HL-60/S4 treated with retinoic acid at 250 ng/mL for 4 days and 3 days (cell line): ENCODE measurements at regions not wholly inside any gene's neighbourhood (a gene's known extent, or its start where the extent isn't known, plus 50 kb on each side); places are given as distances from the start of the nearest gene placed in this dataset.
"Not testable (repeated sequence)": the region's sequence is repeated elsewhere in the genome, so short reads cannot be mapped to it uniquely, and the experiment has no call there.

ENCODE experiments used
- in situ Hi-C: fragments of 300-500 bp; cut with MboI; formaldehyde crosslinking; loops from 2 replicates; pipeline ENCODE4 v1.7.0; 2022; ENCODE audit warnings: low sequenced_read_pairs

GRCh38 chr2:39932198-39932597 lies 153.1 kb upstream of the THUMPD2 start:
- in situ Hi-C loops: no loop called here

DNA sequence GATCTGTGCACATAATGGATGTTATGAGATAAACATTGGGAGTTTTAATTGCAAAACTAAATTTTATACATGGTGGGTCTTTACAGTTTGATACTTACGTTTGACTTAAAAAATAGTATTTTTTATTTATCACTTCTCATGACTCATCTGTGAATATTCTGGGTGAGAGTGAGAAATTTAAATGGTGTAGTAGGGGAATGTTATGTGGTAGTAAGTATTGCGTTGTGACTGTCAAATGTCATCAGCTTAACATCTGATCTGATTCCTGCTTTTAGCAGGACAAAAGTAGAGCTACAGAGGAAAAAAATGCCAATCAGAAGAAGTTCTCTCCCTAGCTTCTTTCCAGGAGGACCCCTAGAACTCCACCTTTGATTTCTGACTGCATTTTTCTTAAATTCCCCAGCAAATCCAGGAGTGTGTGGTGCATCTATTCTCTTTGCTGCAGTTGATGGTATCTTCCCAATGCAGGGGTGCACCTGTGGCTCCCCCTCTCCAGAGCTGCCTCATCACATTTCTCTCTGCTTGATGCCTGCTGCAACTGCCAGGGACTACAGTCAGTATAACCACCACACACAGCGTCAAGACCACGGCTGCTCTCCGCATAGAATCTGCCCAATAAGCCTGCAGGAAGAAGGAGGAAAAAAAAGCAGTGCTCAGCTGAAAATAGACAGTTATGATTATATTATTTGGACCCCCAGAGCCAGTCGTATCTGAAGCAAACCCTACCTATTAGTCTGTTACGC lies 151.3 kb upstream of the THUMPD2 start:
- in situ Hi-C loops: no loop called here

DNA sequence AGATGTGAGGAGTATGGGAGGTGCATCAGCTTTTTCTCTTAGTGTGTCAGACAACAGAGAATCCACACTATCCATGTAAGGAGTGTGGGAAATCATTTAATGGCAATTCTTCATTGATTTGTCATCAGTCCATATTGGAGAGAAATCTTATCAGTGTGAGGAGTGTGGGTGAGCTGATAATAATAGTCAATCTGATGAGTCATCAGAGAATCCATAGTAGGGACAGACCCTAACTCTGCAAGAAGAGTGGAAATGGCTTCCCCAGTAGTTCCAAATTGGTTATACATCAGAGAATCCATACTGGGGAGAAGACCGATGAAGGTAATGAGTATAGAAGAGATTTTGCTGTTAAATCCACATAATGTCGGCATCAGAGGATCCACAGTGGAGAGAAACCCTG lies 150.5 kb upstream of the THUMPD2 start:
- in situ Hi-C loops: no loop called here

DNA sequence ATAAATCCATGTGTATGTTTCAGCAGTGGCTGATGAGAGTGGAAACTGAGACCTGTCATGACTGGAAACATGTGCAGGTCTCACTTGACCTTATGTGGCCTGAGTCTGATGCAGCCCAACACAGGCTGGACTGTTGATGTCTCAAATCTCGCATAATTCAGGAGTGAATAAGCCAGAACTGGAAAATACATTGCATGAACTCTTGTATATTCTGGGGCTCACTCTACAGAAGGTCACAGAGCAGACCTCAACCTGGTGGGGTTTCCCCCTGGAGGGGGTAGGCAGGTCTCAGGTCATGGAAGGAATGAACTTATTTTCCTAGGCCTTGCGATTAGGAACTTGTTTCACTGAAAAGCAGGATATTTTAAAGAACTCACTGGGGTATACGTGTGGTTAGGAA lies 146.3 kb upstream of the THUMPD2 start:
- in situ Hi-C loops: no loop called here

DNA sequence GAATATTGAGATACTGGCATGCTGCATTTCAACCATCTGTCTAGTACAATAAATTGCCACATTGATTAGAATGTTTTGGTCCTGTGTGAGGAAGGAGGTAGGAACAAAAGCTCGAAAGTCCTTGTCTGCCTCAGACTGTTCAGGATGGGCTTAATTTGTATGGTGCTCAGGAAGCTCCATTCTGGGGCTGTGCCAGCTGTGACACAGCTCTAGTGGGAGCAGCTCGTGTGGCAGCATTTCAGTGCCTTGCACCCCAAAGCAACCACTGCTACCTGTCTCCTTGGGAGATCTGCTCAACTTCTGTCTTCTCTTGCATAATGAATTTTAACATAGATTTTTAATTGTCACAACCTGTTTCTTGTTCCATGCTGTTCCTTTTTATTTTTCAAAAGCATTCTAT lies 144.4 kb upstream of the THUMPD2 start:
- in situ Hi-C loops: loop anchor here (25.0 kb wide), 2 partner anchors 639 to 839 kb away; no protein-coding TSS in a partner anchor

DNA sequence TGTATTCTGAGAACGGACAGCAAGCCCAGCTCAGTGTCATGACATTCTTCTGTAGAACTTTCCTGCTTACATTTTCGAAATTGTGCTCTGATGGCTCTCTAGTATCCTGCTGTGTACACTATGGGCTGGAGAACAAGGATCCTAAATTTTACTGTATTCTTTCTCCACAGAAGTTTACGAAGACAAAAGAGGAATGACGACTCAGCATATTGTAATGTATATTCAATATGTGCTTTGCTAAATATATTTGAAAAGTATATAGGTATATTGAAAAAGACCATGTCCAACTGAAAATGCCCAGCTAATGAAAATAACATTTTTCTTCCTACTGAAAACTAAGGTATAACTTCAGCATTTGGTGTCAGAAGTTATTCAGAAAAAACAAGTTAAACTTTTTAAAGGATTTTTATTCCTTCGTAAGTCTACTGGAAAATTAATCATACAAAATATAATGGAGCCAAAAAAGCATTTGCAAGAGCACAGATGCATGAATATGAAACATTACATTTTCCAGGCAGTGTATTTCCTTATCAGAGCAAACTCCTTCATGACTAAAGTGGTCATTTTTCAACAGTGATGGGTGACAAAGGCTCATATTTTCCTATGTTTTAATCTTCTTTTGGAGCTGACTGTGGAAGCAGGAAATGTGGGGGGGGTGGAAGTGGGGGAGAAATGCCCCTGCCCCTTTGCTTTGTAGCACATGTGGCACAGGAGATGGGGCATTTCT lies 143.8 kb upstream of the THUMPD2 start:
- in situ Hi-C loops: loop anchor here (25.0 kb wide), 2 partner anchors 639 to 839 kb away; no protein-coding TSS in a partner anchor

DNA sequence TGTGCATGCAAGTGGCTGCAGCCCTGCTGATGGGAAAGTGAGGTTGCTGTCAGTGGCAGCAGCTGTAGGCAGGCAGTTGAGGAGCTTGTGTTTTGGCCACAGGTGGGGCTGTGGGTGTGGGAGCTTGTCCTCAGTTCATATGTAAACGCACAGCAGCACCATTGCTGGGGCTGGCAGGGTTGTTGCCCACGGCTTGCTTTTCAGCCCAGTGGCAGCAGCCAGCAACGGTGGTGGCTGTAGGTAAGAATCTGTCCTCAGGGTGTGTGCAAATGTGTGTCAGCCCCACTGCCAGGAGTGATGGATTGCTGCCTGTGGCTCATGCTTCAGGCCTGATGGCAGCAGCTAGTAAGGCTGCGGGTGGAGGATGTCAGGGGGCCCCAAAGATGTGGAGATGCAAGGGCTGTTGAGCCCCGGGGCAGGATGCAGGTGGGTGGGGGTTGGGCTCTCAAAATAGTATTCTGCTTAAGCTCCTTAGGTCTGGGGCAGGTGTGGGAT lies 141.3 kb upstream of the THUMPD2 start:
- in situ Hi-C loops: loop anchor here (25.0 kb wide), 2 partner anchors 642 to 842 kb away; no protein-coding TSS in a partner anchor

DNA sequence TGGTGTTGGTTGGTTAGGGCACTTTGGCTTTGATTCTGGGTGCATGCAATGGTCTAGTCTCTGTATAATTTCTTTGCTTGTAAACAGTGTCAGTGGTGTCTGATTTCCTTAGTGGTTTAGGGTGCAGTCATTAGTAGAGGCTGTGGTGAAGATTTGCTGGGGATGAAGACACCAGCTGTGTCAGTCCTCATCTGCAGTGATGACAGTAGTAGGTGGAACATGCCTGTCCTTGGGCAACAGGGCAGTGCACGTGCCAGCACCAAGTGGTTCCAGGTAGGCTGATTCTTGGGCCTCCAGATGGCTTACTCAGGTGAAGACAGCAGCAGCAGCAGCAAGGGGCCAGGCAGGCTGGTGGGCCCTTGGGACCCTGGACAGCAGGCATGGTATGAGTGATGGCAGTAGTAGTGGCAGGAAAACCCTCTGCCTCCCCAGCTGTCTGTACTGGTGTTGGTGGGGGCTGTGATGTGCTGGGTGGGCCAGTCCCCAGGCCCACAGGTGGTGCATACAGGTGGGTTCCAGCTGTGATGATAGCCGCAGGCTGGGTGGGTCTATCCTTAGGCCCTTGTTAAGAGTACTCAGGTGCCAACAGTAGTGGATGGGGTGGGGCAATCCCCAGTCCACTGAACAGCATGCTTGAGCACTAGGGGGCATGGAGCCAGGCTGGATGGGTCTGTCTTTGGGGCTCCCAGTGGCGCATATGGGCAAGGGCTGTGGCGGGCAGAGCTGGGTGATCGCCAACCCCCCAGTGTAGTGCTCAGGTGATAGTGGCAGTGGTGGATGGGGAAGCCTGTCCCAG lies 140.7 kb upstream of the THUMPD2 start:
- in situ Hi-C loops: loop anchor here (25.0 kb wide), 2 partner anchors 643 to 843 kb away; no protein-coding TSS in a partner anchor

- in situ Hi-C loops: loop anchor here (25.0 kb wide), 2 partner anchors 643 to 843 kb away; no protein-coding TSS in a partner anchor
These were observed 139.8 kb upstream of the THUMPD2 start for GRCh38 chr2:39918886-39919285.

- in situ Hi-C loops: loop anchor here (25.0 kb wide), 2 partner anchors 645 to 845 kb away; no protein-coding TSS in a partner anchor
These were observed 138.3 kb upstream of the THUMPD2 start for GRCh38 chr2:39917371-39917770.

GRCh38 chr2:39914949-39915348 lies 135.9 kb upstream of the THUMPD2 start:
- in situ Hi-C loops: loop anchor here (25.0 kb wide), 2 partner anchors 647 to 847 kb away; no protein-coding TSS in a partner anchor

DNA sequence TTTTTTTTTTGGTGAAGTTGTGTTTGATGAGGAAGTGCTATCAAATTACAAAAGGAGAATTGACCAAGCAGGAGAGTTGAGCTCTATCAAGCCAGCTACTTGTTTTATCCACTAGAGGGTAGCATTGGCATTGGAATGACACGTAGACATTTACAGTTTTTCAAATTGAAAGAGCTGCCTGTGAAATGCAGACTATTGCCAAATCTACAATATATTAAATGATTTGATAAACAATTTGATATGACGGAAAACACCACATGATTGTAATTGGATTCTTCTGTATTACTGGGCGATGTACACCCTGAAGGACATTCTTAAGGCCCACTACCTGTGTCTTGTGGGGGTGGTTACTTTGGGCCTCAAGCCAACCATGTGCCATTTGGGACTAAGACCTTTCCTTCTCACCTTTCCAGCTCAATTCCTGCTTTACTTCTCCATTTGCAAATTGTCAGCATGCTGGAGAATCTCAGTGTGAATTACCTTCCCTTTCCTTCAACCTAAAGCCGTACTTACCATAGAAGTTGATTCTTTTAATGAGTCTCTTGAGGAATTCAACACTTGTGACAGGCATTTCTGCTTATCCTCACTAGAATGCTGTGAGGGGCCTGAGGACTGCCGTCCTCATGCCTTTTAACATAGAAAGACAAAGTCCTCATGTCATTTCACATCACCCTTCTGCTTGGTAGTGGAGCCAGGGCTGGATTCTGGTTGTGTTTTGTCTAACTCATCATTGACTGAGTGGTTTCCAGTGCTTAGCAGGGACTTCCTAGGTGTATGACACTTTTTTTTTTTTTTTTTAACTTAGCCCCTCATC lies 134.8 kb upstream of the THUMPD2 start:
- in situ Hi-C loops: loop anchor here (25.0 kb wide), 2 partner anchors 648 to 848 kb away; no protein-coding TSS in a partner anchor

- in situ Hi-C loops: loop anchor here (25.0 kb wide), 2 partner anchors 660 to 860 kb away; no protein-coding TSS in a partner anchor
These were observed 123.0 kb upstream of the THUMPD2 start for GRCh38 chr2:39902103-39902502.

DNA sequence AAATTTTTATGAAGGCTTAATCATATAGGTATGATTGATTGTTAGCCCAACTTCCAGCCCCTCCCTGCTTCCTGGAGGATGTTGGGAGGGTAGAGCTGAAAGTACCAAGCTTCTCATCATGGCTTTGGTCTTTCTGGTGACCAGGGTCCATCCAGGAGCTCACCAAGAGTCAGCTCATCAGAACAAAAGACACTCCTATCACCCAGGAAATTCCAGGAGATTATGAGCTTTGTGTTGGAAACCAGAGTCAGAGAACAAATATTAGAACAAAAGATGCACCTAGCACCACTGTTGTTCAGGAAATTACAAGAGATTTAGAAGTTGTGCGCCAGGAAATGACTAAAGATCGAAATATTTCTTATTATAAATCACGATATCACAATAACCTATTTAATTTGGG lies 119.9 kb upstream of the THUMPD2 start:
- in situ Hi-C loops: no loop called here

DNA sequence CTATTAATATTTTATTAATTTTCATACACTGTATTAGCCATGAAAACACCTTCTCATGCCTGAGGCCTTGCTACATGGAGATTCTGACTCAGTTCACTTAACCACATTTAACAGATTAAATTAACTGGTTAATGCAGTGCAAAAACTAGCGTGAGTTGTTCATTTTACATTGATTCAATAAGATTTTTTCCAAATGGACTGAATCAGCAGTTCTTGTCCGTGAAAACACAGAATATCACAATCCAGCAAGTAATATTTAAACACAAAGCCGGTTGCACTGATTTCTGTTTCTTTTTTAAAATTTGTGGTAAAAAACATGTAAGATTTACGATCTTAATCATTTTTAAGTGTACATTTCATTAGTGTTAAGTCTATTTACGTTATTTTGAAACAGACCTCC lies 118.2 kb upstream of the THUMPD2 start:
- in situ Hi-C loops: no loop called here

DNA sequence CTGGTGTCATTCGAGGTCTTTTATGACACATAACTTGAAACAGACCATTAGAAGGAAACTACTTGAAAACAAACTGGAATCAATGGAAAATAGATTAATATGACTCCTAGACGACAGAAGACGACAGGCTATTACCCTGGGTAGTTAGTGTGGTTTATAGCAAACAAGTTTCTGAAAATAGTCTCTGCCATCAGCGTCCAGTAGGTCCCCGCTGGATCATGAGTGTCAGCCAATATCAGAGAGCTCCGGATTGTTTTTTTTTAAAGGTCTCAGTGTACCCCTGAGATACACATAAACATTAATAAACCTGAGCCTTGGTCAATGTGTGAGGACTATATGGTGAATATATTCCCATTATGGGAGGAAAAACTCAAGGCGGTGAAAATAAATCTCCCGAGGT lies 115.0 kb upstream of the THUMPD2 start:
- in situ Hi-C loops: no loop called here

DNA sequence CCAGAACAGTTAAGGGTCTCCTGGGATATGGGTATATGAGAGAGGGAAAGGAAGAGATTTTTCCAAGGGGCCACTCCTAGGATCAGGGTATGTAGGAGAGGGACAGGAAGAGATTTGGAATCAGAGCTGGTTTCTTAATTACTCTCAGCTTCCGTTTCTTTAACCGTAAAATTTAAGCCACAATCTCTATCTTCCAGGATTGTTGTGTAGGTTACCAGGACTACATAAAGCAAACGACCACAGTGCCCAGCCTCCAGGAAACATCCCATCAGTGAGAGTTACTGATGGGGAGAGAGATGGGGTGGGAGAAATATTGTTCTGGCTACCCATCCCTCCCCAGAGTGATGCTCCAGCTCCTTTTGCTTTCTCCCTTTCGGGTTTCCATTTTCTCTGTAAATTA lies 114.6 kb upstream of the THUMPD2 start:
- in situ Hi-C loops: no loop called here

GRCh38 chr2:39881948-39882347 lies 102.9 kb upstream of the THUMPD2 start:
- in situ Hi-C loops: no loop called here

- in situ Hi-C loops: no loop called here
These were observed 102.4 kb upstream of the THUMPD2 start for GRCh38 chr2:39881494-39881893.

DNA sequence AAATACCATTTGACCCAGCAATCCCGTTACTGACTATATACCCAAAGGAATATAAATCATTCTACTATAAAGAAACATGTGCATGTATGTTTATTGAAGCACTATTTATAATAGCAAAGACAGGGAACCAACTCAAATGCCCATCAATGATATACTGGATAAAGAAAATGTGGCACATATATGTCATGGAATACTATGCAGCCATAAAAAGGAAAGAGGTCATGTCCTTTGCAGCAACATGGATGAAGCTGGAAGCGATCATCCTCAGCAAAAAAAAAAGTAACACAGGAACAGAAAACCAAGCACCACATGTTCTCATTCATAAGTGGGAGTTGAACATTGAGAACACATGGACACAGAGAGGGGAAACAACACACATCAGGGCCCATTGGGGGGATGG lies 99.9 kb upstream of the THUMPD2 start:
- in situ Hi-C loops: not testable (repeated sequence)
